ENCODE measurements at regions not wholly inside any gene's neighbourhood (a gene's known extent, or its start where the extent isn't known, plus 50 kb on each side); places are given as distances from the start of the nearest gene placed in this dataset.
"Not testable (repeated sequence)": the region's sequence is repeated elsewhere in the genome, so short reads cannot be mapped to it uniquely, and the experiment has no call there.

DNA sequence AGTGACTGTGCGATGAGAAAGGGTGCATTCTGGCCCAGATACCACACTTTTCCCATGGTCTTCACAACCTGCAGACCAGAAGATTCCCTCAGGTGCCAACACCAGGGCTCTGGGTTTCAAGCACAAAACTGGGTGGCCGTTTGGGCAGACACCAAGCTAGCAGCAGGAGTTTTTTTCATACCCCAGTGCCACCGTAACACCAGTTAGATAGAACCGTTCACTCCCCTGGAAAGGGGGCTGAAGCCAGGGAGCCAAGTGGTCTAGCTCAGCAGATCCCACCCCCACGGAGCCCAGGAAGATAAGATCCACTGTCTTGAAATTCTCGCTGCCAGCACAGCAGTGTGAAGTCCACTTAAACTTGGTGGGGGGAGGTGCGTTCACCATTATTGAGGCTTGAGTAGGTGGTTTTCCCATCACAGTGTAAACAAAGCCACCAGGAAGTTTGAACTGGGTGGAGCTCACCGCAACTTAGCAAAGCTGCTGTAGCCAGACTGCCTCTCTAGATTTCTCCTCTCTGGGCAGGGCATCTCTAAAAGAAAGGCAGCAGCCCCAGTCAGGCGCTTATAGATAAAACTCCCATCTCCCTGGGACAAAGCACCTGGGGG lies 119.4 kb upstream of the GHITM start:
- TF ChIP-seq, protein P1, sequence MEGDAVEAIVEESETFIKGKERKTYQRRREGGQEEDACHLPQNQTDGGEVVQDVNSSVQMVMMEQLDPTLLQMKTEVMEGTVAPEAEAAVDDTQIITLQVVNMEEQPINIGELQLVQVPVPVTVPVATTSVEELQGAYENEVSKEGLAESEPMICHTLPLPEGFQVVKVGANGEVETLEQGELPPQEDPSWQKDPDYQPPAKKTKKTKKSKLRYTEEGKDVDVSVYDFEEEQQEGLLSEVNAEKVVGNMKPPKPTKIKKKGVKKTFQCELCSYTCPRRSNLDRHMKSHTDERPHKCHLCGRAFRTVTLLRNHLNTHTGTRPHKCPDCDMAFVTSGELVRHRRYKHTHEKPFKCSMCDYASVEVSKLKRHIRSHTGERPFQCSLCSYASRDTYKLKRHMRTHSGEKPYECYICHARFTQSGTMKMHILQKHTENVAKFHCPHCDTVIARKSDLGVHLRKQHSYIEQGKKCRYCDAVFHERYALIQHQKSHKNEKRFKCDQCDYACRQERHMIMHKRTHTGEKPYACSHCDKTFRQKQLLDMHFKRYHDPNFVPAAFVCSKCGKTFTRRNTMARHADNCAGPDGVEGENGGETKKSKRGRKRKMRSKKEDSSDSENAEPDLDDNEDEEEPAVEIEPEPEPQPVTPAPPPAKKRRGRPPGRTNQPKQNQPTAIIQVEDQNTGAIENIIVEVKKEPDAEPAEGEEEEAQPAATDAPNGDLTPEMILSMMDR (IDR thresholded peaks at IDR 0.05; ENCODE audit: low read length), result not testable (repeated sequence)
- TF ChIP-seq EZH2 (IDR thresholded peaks at IDR 0.05; ENCODE audit: borderline replicate concordance, low read length), result not testable (repeated sequence)

Data from OCI-LY1 (cell line).